Adrenal gland (tissue), 9 donors: ENCODE measurements at regions not wholly inside any gene's neighbourhood (a gene's known extent, or its start where the extent isn't known, plus 50 kb on each side); places are given as distances from the start of the nearest gene placed in this dataset.

Source experiments
- DNase-seq, 7 donors: peaks; one replicate each; pipeline ENCODE4 v3.0.0-alpha.2; 2019 to 2020
- H3K27ac ChIP-seq, 5 donors: fragments of 200-600 bp; sonication (generic) in 4 of 5; 1 replicate in 3 of 5; 2 replicates in 2 of 5; pipeline versions ENCODE4 v1.5.1 to v1.8.0; 2016 to 2020; ENCODE audit warnings: mild to moderate bottlenecking in 1 of 5
- H3K27me3 ChIP-seq: fragments of 200-600 bp; 2 replicates; pipeline ENCODE4 v1.8.0; 2021
- H3K36me3 ChIP-seq, 2 donors: fragments of 200-600 bp; replicated peaks in 1 of 2; 1 replicate in 1 of 2; 2 replicates in 1 of 2; pipeline versions ENCODE4 v1.5.1 to v1.8.0; 2018 to 2022
- H3K4me1 ChIP-seq, 2 donors: fragments of 200-600 bp; replicated peaks in 1 of 2; 1 replicate in 1 of 2; 2 replicates in 1 of 2; pipeline versions ENCODE4 v1.5.1 to v1.8.0; 2018 to 2021
- H3K4me3 ChIP-seq, 4 donors: fragments of 200-600 bp; sonication (generic) in 3 of 4; one replicate each; pipeline ENCODE4 v1.5.1; 2016 to 2018
- H3K9me3 ChIP-seq, 3 donors: fragments of 200-600 bp; sonication (generic) in 1 of 3; replicated peaks in 1 of 3; 1 replicate in 2 of 3; 2 replicates in 1 of 3; pipeline versions ENCODE4 v1.5.1 to v1.8.0; 2016 to 2021
- CTCF ChIP-seq, 6 experiments: fragments of 450-650 bp in 4 of 6; fragments of 200-600 bp in 2 of 6; sonication (generic) in 1 of 6; IDR thresholded peaks; 1 replicate in 5 of 6; 2 replicates in 1 of 6; pipeline versions ENCODE4 v1.5.1 to v1.8.0; 2016 to 2021; ENCODE audit warnings: antibody characterized with exemption in 6 of 6, mild to moderate bottlenecking in 2 of 6, moderate library complexity in 1 of 6
- POLR2A ChIP-seq, 2 donors: fragments of 450-650 bp; IDR thresholded peaks; one replicate each; pipeline ENCODE4 v1.6.1; 2017; ENCODE audit warnings: antibody characterized with exemption in 2 of 2, mild to moderate bottlenecking in 2 of 2, moderate library complexity in 1 of 2
- WGBS, 4 donors: extraction: QIAGEN DNeasy Blood & Tissue Kit in 2 of 4; methylation state at CpG; one replicate each; pipeline versions ENCODE4 v1.1.5 to v1.1.7; 2013 to 2017; 5-methylcytosine and 5-hydroxymethylcytosine counted together
- intact Hi-C, 2 donors: fragments of 100-400 bp; cut with DNase I; formaldehyde crosslinking; loops; one replicate each; pipeline versions ENCODE4 v1.14.1 to v1.15.0; 2022 to 2023
- donor health status: healthy with polysubstance abuse.
- donor health status: Bipolar disorder and iron deficiency.
- donor health status: DM: yes; HTN: yes; CAD: no.
- donor health status: DM: no; HTN: no; CAD: no.
- donor health status: DM: no; HTN: no; CAD: no.

- 47 to 65% (median 60%) methylated on average over 2 of the region's 2 CpGs for WGBS, 4 donors
- H3K27ac ChIP-seq = no peak overlapping the region
- DNase-seq = no peak
- no peaks in the 10 kb centered on the region for H3K27me3 ChIP-seq
- H3K36me3 ChIP-seq = no peaks in the 10 kb centered on the region
- no peaks in the 10 kb centered on the region for H3K9me3 ChIP-seq
- intact Hi-C loops = no loop called here
- no peaks in the 10 kb centered on the region for H3K4me1 ChIP-seq
- no peak overlapping the region for H3K4me3 ChIP-seq
- TF ChIP-seq POLR2A (IDR thresholded peaks at IDR 0.05) (no peak), CTCF (IDR thresholded peaks at IDR 0.05) (no peak)
Observed at GRCh38 chr3:87706176-87706575, 352.6 kb downstream of the CGGBP1 start.

- Histone ChIP-seq H3K27ac (no peak overlapping the region), H3K27me3 (no peaks in the 10 kb centered on the region), H3K4me3 (no peak overlapping the region), H3K4me1 (no peaks in the 10 kb centered on the region), H3K9me3 (no peaks in the 10 kb centered on the region), H3K36me3 (no peaks in the 10 kb centered on the region)
- no peak for DNase-seq
- intact Hi-C loops = no loop called here
- TF ChIP-seq CTCF (IDR thresholded peaks at IDR 0.05) (no peak), POLR2A (IDR thresholded peaks at IDR 0.05) (no peak)
- 68 to 82% (median 76%) methylated on average over 4 of the region's 4 CpGs for WGBS, 4 donors
Observed at GRCh38 chr3:87702600-87702999, 356.2 kb downstream of the CGGBP1 start.

- H3K4me1 ChIP-seq = no peaks in the 10 kb centered on the region
Observed at GRCh38 chr3:87696124-87697013, 362.4 kb downstream of the CGGBP1 start.

GRCh38 chr3:87694678-87695077, 364.1 kb downstream of the CGGBP1 start:
- Histone ChIP-seq H3K27me3 (no peaks in the 10 kb centered on the region), H3K4me3 (no peak overlapping the region), H3K4me1 (no peaks in the 10 kb centered on the region), H3K27ac (no peak overlapping the region), H3K36me3 (no peaks in the 10 kb centered on the region), H3K9me3 (no peaks in the 10 kb centered on the region)
- no peak for DNase-seq
- TF ChIP-seq CTCF (IDR thresholded peaks at IDR 0.05) (no peak), POLR2A (IDR thresholded peaks at IDR 0.05) (no peak)
- intact Hi-C loops = no loop called here
- WGBS, 4 donors = 51 to 66% (median 57%) methylated on average over 2 of the region's 2 CpGs

More at GRCh38 chr3:87696124-87697013, 362.4 kb downstream of the CGGBP1 start:
- intact Hi-C loops = no loop called here
- TF ChIP-seq POLR2A (IDR thresholded peaks at IDR 0.05) = no peak
- no peak for TF ChIP-seq CTCF (IDR thresholded peaks at IDR 0.05)
- H3K4me3 ChIP-seq = no peak overlapping the region
- no peaks in the 10 kb centered on the region for H3K27me3 ChIP-seq
- H3K27ac ChIP-seq = no peak overlapping the region
- H3K9me3 ChIP-seq = no peaks in the 10 kb centered on the region
- no peak for DNase-seq
- no peaks in the 10 kb centered on the region for H3K36me3 ChIP-seq
- WGBS, 4 donors = 65 to 72% (median 66%) methylated on average over 6 of the region's 6 CpGs
